ENCODE measurements at regions not wholly inside any gene's neighbourhood (a gene's known extent, or its start where the extent isn't known, plus 50 kb on each side); places are given as distances from the start of the nearest gene placed in this dataset.

DNA sequence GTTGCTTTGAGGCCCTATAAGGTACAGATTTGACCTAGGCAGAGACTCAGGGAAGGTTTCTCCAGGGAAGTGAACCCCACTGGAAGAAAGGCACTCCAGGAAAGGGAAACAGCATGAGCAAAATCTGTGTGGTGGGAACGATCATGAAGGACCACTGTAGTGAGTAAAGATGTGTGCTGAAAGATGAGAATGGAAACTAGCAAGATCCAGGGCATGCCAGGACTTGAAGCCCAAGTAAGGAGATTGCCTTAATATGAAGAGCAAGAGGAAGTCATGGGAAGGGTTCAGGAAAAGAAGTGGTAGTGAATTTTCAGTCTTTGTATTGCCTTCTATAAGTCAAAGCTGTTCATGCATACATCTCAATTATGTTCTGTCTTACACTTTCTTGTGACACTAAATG is 55.2 kb upstream of the SLIT3 start:
- TF ChIP-seq PATZ1 (CRISPR knock-in tag; IDR thresholded peaks at IDR 0.05; ENCODE audit: borderline replicate concordance) (no peak), BACH2 (CRISPR knock-in tag; IDR thresholded peaks at IDR 0.05; ENCODE audit: borderline replicate concordance) (no peak), ZNF8 (CRISPR knock-in tag; IDR thresholded peaks at IDR 0.05) (no peak), GLIS3 (CRISPR knock-in tag; IDR thresholded peaks at IDR 0.05) (no peak)
- TF ChIP-seq, protein P1, sequence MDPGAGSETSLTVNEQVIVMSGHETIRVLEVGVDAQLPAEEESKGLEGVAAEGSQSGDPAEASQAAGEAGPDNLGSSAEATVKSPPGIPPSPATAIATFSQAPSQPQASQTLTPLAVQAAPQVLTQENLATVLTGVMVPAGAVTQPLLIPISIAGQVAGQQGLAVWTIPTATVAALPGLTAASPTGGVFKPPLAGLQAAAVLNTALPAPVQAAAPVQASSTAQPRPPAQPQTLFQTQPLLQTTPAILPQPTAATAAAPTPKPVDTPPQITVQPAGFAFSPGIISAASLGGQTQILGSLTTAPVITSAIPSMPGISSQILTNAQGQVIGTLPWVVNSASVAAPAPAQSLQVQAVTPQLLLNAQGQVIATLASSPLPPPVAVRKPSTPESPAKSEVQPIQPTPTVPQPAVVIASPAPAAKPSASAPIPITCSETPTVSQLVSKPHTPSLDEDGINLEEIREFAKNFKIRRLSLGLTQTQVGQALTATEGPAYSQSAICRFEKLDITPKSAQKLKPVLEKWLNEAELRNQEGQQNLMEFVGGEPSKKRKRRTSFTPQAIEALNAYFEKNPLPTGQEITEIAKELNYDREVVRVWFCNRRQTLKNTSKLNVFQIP (CRISPR knock-in tag; IDR thresholded peaks at IDR 0.05; ENCODE audit: borderline replicate concordance, low read depth), result no peak
- TF ChIP-seq, protein P2, sequence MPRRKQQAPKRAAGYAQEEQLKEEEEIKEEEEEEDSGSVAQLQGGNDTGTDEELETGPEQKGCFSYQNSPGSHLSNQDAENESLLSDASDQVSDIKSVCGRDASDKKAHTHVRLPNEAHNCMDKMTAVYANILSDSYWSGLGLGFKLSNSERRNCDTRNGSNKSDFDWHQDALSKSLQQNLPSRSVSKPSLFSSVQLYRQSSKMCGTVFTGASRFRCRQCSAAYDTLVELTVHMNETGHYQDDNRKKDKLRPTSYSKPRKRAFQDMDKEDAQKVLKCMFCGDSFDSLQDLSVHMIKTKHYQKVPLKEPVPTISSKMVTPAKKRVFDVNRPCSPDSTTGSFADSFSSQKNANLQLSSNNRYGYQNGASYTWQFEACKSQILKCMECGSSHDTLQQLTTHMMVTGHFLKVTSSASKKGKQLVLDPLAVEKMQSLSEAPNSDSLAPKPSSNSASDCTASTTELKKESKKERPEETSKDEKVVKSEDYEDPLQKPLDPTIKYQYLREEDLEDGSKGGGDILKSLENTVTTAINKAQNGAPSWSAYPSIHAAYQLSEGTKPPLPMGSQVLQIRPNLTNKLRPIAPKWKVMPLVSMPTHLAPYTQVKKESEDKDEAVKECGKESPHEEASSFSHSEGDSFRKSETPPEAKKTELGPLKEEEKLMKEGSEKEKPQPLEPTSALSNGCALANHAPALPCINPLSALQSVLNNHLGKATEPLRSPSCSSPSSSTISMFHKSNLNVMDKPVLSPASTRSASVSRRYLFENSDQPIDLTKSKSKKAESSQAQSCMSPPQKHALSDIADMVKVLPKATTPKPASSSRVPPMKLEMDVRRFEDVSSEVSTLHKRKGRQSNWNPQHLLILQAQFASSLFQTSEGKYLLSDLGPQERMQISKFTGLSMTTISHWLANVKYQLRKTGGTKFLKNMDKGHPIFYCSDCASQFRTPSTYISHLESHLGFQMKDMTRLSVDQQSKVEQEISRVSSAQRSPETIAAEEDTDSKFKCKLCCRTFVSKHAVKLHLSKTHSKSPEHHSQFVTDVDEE (CRISPR knock-in tag; IDR thresholded peaks at IDR 0.05), result no peak
